Activated T-cell treated with anti-CD3 and anti-CD28 coated beads, Interleukin-2, amount 50 U/mL, for 72 hours (primary cell): ENCODE measurements at regions not wholly inside any gene's neighbourhood (a gene's known extent, or its start where the extent isn't known, plus 50 kb on each side); places are given as distances from the start of the nearest gene placed in this dataset.
"Not testable (repeated sequence)": the region's sequence is repeated elsewhere in the genome, so short reads cannot be mapped to it uniquely, and the experiment has no call there.

Experiments used
- ATAC-seq, 2 donors: fragments of 150-1000 bp; cut with Tn5 transposase; replicated peaks in 1 of 2; 2 replicates each; pipeline ENCODE4 v1.10.0; 2021; ENCODE audit warnings: moderate library complexity in 2 of 2, mild to moderate bottlenecking in 1 of 2
- DNase-seq, 2 donors: peaks; one replicate each; pipeline ENCODE4 v3.0.0; 2021 to 2022; ENCODE audit warnings: mixed read lengths in 1 of 2
- H3K27ac Mint-ChIP-seq: one replicate; pipeline ENCODE4 v1.8.0; 2022; ENCODE audit warnings: mild to moderate bottlenecking, moderate library complexity, mixed read lengths
- H3K27me3 Mint-ChIP-seq: one replicate; pipeline ENCODE4 v1.8.0; 2022; ENCODE audit warnings: low read depth, mixed read lengths
- H3K36me3 Mint-ChIP-seq, 2 donors: one replicate each; pipeline ENCODE4 v1.8.0; 2022; ENCODE audit warnings: mixed read lengths in 2 of 2, mild to moderate bottlenecking in 1 of 2; ENCODE audit not compliant: insufficient read depth in 2 of 2
- H3K4me1 Mint-ChIP-seq: one replicate; pipeline ENCODE4 v1.8.0; 2022; ENCODE audit warnings: low read depth, mixed read lengths
- H3K4me3 Mint-ChIP-seq, 2 donors: one replicate each; pipeline ENCODE4 v1.8.0; 2022; ENCODE audit warnings: mild to moderate bottlenecking in 2 of 2, mixed read lengths in 2 of 2, moderate library complexity in 2 of 2
- H3K9me3 Mint-ChIP-seq, 2 donors: one replicate each; pipeline ENCODE4 v1.8.0; 2022; ENCODE audit warnings: mixed read lengths in 2 of 2

DNA sequence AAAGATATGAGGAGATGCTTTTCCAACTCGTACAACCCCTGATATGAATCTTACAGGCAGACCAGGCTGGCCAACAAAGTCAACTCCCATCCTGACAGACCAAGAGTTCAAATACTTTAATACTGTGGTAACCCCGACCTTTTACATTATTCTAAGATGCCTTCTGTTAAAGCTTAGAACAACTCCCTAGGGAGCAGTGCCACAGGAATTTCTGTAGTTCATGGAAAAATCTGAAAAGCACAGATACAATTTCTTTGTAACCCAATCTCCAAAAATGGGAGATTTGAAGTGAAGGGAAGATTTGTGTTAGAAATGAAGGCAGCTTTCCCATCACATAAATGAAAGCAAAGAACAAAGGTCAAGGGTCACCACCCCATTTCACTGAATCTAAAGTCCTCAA is 151.3 kb upstream of the BEND6 start:
- DNase-seq (no peak), ATAC-seq (no peak)
- Mint-ChIP-seq H3K4me3 (no peak overlapping the region), H3K4me1 (no peaks in the 10 kb centered on the region), H3K27ac (no peak overlapping the region), H3K36me3 (no peaks in the 10 kb centered on the region), H3K9me3 (no peaks in the 10 kb centered on the region), H3K27me3 (no peaks in the 10 kb centered on the region)

DNA sequence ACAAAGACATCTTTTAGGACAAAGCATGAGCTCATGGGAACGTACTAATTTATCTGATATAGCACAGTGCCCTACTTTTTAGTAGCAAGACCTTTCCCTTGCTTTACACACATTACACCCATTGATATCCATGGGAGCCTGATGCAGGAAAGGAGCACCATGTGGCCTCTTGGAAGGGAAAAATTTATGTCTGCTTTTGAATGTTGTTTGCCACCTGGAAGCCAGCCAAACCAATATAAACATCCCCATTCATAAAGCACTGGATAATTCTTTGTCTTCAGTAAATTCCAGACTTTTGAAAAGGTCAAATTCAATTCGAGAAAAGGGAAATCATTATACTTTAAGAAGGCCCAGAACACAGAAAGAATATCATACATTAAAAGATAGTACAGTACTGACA is 152.3 kb upstream of the BEND6 start:
- H3K9me3 Mint-ChIP-seq = no peaks in the 10 kb centered on the region
- no peaks in the 10 kb centered on the region for H3K27me3 Mint-ChIP-seq
- DNase-seq (no peak), ATAC-seq (no peak)
- H3K27ac Mint-ChIP-seq = no peak overlapping the region
- no peak overlapping the region for H3K4me3 Mint-ChIP-seq
- H3K4me1 Mint-ChIP-seq = no peaks in the 10 kb centered on the region
- no peaks in the 10 kb centered on the region for H3K36me3 Mint-ChIP-seq

DNA sequence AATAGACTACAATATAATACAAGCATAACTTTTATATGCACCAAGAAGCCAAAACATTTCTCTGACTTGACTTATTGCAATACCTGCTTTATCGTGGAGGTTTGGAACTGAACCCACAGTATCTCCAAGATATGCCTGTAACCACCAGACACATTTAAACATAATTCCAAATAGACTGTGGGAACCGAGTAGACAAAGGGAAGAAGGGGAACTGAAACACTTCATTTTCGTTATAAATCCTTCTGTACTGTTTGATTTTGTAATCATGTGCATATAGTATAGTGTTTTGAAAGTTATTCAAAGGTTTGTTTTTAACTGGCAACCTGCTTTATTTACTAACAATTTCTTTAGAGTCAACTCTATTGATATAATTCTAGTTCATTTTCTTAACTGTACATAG is 154.9 kb upstream of the BEND6 start:
- DNase-seq (no peak), ATAC-seq (no peak)
- Mint-ChIP-seq H3K27ac (no peak overlapping the region), H3K4me1 (no peaks in the 10 kb centered on the region), H3K4me3 (no peak overlapping the region), H3K36me3 (no peaks in the 10 kb centered on the region), H3K9me3 (no peaks in the 10 kb centered on the region), H3K27me3 (peaks cover 8% of the 10 kb centered on the region)

DNA sequence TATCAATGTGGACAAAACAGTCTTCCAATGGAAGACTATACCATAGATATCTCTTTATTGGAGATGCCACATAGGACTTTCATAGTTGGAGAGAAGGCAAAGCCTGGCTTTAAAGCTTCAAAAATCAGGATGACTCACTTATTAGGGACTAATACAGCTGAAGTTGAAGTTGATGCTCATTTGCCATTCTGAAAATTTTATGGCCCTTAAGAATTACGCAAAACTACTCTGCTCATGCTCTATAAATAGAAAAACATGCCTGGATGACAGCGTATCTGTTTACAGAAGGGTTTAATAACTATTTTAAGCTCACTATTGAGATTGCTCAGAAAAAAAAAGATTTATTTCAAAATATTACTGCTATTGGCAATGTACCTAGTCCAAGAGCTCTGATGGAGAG is 155.5 kb upstream of the DST start:
- H3K4me1 Mint-ChIP-seq = peaks cover 4% of the 10 kb centered on the region
- H3K4me3 Mint-ChIP-seq = no peak overlapping the region
- no peak overlapping the region for H3K27ac Mint-ChIP-seq
- H3K9me3 Mint-ChIP-seq = no peaks in the 10 kb centered on the region
- DNase-seq (no peak), ATAC-seq (no peak)
- peaks cover 8% of the 10 kb centered on the region for H3K27me3 Mint-ChIP-seq
- H3K36me3 Mint-ChIP-seq = no peaks in the 10 kb centered on the region

DNA sequence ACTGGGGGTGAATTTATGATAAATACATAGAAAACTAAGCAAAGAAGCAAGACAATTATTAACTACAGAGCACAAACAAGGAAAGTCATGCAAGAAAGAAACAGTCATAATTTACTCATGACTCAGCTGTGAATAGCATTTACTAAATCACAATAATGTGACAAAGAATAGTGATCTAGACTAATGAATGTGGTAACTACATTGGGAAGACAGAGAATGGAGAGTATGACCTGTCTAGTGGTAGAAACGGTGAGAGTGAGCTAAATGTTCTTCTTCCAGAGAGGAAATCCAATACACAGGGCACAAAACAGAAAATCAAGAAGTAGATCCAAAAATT is 153.5 kb upstream of the DST start:
- Mint-ChIP-seq H3K9me3 (no peaks in the 10 kb centered on the region), H3K4me3 (no peak overlapping the region), H3K4me1 (peaks cover 4% of the 10 kb centered on the region), H3K36me3 (no peaks in the 10 kb centered on the region), H3K27me3 (peaks cover 8% of the 10 kb centered on the region), H3K27ac (no peak overlapping the region)
- DNase-seq (no peak), ATAC-seq (no peak)

DNA sequence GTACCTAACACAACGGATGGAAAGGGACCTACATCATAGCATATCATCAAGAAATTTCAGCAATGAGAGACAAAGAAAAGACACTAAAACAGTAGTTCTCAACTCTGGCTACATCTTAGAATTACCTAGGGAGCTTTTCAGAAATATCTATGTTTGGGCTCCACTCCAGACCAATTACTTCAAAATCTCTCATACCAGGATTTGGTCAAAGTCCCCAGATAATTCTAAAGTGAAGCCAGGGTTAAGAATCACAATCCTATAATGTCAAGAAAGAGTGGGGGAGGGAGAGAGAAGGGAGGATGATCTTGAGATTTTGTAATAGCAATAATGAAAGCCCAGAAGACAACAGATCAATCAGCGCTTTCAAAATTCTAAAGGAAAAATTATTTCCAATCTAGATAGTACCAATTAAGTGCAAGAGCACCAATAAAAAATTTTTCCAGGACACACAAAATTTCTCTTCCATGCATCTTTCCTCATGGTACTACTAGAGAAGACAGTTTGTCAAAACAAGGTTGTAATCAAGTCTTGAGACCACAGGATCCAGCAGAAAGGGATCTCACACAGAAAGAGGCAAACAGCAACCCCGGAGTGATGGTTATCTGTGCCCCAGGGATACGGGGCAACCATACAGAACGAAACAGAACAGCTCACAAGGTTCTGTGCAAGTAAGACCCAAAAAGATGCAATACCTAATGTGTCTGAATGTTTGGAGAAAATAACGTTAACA is 152.9 kb upstream of the DST start:
- peaks cover 4% of the 10 kb centered on the region for H3K4me1 Mint-ChIP-seq
- no peaks in the 10 kb centered on the region for H3K36me3 Mint-ChIP-seq
- no peaks in the 10 kb centered on the region for H3K9me3 Mint-ChIP-seq
- DNase-seq (no peak), ATAC-seq (no peak)
- no peak overlapping the region for H3K27ac Mint-ChIP-seq
- H3K4me3 Mint-ChIP-seq = no peak overlapping the region
- H3K27me3 Mint-ChIP-seq = peaks cover 12% of the 10 kb centered on the region

DNA sequence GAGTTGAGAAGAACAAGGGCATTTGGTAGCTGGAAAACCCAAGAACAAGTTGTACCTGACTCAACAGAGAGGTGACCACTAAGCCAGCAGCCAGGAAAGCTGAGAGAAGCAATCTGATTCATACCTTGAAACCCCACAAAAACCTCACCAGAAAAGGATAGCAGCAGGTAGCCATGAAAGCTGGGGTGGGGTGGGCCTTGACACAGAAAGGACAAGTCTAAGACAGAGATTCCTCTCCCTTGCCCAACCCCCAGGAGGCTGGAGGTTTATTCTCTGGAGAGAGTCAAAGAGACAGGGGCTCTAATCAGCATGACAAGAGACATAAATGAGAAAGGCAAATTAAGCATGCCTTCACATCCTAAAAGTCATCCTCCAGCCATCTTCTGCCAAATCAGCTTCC is 151.7 kb upstream of the DST start:
- DNase-seq (no peak), ATAC-seq (no peak)
- Mint-ChIP-seq H3K4me3 (no peak overlapping the region), H3K27ac (no peak overlapping the region), H3K27me3 (peaks cover 14% of the 10 kb centered on the region), H3K4me1 (peaks cover 4% of the 10 kb centered on the region), H3K9me3 (no peaks in the 10 kb centered on the region), H3K36me3 (no peaks in the 10 kb centered on the region)

DNA sequence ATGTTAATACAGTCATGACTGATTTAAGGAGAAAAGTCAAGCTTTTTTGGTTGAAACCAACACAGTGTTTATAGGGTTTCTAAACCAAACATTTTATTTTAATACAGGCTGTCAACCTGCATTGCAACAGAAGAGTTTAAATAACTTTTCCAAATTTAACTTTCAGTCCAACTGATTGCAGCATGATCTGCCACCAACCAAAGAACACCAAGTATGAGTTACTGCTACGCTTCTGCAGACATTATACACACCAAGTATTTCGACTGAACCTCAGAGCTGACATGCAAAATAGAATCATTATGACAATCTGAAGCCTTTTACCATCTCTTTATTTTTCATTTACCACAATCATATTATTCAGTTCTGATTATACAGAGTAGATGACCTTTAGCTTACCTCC is 151.2 kb upstream of the DST start:
- DNase-seq (no peak), ATAC-seq (no peak)
- peaks cover 4% of the 10 kb centered on the region for H3K4me1 Mint-ChIP-seq
- H3K4me3 Mint-ChIP-seq = no peak overlapping the region
- no peak overlapping the region for H3K27ac Mint-ChIP-seq
- no peaks in the 10 kb centered on the region for H3K36me3 Mint-ChIP-seq
- no peaks in the 10 kb centered on the region for H3K9me3 Mint-ChIP-seq
- peaks cover 14% of the 10 kb centered on the region for H3K27me3 Mint-ChIP-seq

DNA sequence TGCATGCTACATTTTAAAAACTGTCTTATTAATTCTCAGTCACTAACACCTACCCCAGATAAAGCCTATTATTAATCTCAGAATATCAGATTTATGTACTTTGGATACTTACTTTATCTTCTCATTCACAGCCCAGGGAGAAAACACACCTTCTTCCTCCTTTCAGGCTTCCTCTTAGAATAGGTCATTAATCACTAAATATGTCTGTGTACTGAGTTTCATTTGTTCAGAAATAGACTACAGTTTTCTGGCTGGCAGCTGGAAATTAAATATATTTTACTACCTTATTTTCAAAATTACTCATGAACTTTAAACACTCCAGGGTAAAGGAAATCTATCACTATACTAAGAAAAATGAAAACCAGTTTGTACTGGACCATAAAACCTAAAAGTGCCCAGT is 147.7 kb upstream of the DST start:
- ATAC-seq (no peak), DNase-seq (no peak)
- Mint-ChIP-seq H3K9me3 (peaks cover 0 to 1% of the 10 kb centered on the region in 2 donors), H3K4me1 (peaks cover 4% of the 10 kb centered on the region), H3K27ac (no peak overlapping the region), H3K4me3 (no peak overlapping the region), H3K36me3 (peaks cover 1 to 2% of the 10 kb centered on the region in 2 donors), H3K27me3 (peaks cover 16% of the 10 kb centered on the region)

DNA sequence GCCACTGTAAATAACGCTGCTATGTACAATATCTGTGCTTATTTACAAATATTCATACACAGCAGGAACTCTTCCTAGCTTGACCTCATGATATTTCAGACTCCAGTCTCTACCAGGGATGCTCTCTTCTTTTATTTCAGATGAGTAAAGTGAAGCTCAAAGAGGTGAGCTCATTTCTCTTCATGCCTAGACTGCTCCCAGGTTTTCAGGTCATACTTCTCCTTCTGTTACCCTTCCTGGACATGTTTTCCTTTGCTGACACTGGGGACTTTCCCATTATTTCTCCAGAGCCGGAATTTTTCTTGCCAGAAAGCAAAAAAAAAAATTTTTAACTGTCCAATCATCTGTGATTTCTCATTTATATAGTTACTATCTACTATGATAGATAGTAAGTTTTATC is 147.2 kb upstream of the DST start:
- Mint-ChIP-seq H3K9me3 (peaks cover 0 to 1% of the 10 kb centered on the region in 2 donors), H3K4me1 (peaks cover 4% of the 10 kb centered on the region), H3K27ac (no peak overlapping the region), H3K36me3 (peaks cover 1 to 2% of the 10 kb centered on the region in 2 donors), H3K27me3 (peaks cover 16% of the 10 kb centered on the region), H3K4me3 (no peak overlapping the region)
- DNase-seq (no peak), ATAC-seq (no peak)

DNA sequence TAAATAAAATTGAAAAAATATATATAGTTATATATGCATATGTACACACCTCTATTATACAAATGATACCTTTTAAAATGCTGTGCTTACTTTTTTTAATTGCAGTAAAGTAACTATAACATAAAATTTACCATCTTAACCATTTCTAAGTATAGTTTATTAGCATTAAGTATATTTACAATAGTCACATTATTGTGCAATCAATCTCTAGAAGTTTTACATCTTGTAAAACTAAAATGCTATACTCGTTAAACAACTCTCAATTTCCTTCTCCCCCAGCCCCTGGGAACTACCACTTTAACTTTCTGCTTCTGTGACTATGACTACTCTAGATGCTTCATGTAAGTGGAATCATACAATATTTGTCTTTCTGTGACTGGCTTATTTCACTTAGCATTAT is 146.7 kb upstream of the DST start:
- Mint-ChIP-seq H3K27me3 (peaks cover 16% of the 10 kb centered on the region), H3K4me1 (peaks cover 4% of the 10 kb centered on the region), H3K4me3 (no peak overlapping the region), H3K9me3 (peaks cover 0 to 3% of the 10 kb centered on the region in 2 donors), H3K36me3 (peaks cover 1 to 2% of the 10 kb centered on the region in 2 donors), H3K27ac (no peak overlapping the region)
- ATAC-seq (no peak), DNase-seq (no peak)

DNA sequence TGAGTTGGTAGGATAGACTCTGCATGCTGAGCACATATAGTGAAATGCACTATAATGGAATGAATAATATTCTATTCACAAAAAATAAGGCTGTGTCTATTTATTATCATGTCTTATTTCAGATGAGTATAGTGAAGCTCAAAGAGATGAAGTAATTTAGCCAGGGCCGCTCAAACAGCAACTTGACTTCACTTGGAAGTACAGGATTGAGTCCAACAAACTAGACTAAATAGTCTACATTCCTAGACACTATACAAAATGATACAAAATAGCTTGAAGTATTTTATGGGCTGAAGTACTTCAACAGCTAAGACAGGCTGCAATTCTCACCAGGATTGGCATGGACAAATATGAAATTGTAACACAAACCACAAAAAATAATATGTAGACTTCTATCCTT is 144.5 kb upstream of the DST start:
- DNase-seq (no peak), ATAC-seq (no peak)
- peaks cover 0 to 8% of the 10 kb centered on the region in 2 donors for H3K9me3 Mint-ChIP-seq
- no peak overlapping the region for H3K4me3 Mint-ChIP-seq
- peaks cover 2% of the 10 kb centered on the region in 2 donors for H3K36me3 Mint-ChIP-seq
- H3K4me1 Mint-ChIP-seq = no peaks in the 10 kb centered on the region
- no peak overlapping the region for H3K27ac Mint-ChIP-seq
- H3K27me3 Mint-ChIP-seq = peaks cover 16% of the 10 kb centered on the region

DNA sequence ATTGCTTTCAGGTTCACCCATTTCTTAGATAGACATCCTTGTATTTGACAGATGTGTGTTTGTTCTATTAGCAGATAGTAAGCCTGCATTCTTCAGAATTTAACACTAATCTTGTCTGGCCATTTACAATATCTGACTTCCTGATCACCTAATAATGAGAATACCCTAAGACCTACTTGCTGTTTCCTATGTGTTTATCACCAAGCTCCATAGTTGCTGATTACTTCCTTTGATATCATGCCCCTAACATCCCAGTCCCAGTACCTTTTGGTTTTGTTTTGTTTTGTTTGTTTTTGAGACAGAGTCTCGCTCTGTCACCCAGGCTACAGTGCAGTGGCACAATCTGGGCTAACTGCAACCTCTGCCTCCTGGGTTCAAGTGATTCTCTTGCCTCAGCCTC is 143.6 kb upstream of the DST start:
- no peaks in the 10 kb centered on the region for H3K4me1 Mint-ChIP-seq
- H3K27ac Mint-ChIP-seq = no peak overlapping the region
- no peak for DNase-seq
- H3K27me3 Mint-ChIP-seq = peaks cover 16% of the 10 kb centered on the region
- no peak for ATAC-seq
- peaks cover 2% of the 10 kb centered on the region in 2 donors for H3K36me3 Mint-ChIP-seq
- peaks cover 0 to 8% of the 10 kb centered on the region in 2 donors for H3K9me3 Mint-ChIP-seq
- no peak overlapping the region for H3K4me3 Mint-ChIP-seq

DNA sequence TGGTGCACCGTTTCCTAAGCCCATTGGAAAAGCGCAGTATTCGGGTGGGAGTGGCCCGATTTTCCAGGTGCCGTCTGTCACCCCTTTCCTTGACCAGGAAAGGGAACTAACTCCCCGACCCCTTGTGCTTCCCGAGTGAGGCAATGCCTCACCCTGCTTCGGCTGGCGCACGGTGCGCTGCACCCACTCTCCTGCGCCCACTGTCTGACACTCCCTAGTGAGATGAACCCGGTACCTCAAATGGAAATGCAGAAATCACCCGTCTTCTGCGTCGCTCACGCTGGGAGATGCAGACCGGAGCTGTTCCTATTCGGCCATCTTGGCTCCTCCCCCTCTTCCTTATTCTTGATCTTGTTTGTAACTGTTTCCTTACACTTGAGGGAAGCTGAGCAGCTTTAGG is 142.8 kb upstream of the DST start:
- not testable (repeated sequence) for H3K27ac Mint-ChIP-seq, ATAC-seq

More for the DNA sequence above, 142.8 kb upstream of the DST start:
- H3K4me3 Mint-ChIP-seq, H3K36me3 Mint-ChIP-seq, H3K9me3 Mint-ChIP-seq, H3K4me1 Mint-ChIP-seq, DNase-seq: not testable (repeated sequence)
- peaks cover 12% of the 10 kb centered on the region for H3K27me3 Mint-ChIP-seq
